ENCODE measurements at regions not wholly inside any gene's neighbourhood (a gene's known extent, or its start where the extent isn't known, plus 50 kb on each side); places are given as distances from the start of the nearest gene placed in this dataset.

GRCh38 chr5:72658161-72658560, 151.0 kb upstream of the ZNF366 start:
- no peak for TF ChIP-seq CTCF (IDR thresholded peaks at IDR 0.05)
- TF ChIP-seq EP300 (IDR thresholded peaks at IDR 0.05): no peak

Measured in suprapubic skin (tissue), 3 donors.